WTC11 (cell line): ENCODE measurements at regions not wholly inside any gene's neighbourhood (a gene's known extent, or its start where the extent isn't known, plus 50 kb on each side); places are given as distances from the start of the nearest gene placed in this dataset.

Experiments used
- ATAC-seq: fragments of 200-7000 bp; cut with Tn5 transposase; 2 replicates; pipeline ENCODE4 v1.10.0; 2021; ENCODE audit warnings: mild to moderate bottlenecking, moderate library complexity
- CTCF ChIA-PET: fragments of 300-600 bp; sonication (Branson Sonifier 250); formaldehyde crosslinking; loops from one replicate; lab custom pipeline; 2021; ENCODE audit warnings: antibody characterized with exemption; lab: Charles Lee
- POLR2A ChIA-PET: fragments of 350-600 bp; sonication (Branson Sonifier 250); formaldehyde crosslinking; loops from one replicate; lab custom pipeline; 2021; ENCODE audit warnings: antibody characterized with exemption; lab: Charles Lee
- DNase-seq: peaks from one replicate; pipeline ENCODE4 v3.0.0; 2021; ENCODE audit warnings: low spot score
- H3K27ac Mint-ChIP-seq: 2 replicates; pipeline ENCODE4 v1.8.0; 2021; ENCODE audit warnings: mixed read lengths
- H3K27me3 Mint-ChIP-seq: 2 replicates; pipeline ENCODE4 v1.8.0; 2021; ENCODE audit warnings: low read depth, mild to moderate bottlenecking, moderate library complexity, mixed read lengths
- H3K36me3 Mint-ChIP-seq: 2 replicates; pipeline ENCODE4 v1.8.0; 2021; ENCODE audit warnings: mixed read lengths
- H3K4me1 Mint-ChIP-seq: 2 replicates; pipeline ENCODE4 v1.8.0; 2022; ENCODE audit warnings: mixed read lengths
- H3K4me3 Mint-ChIP-seq: 2 replicates; pipeline ENCODE4 v1.8.0; 2021; ENCODE audit warnings: mild to moderate bottlenecking, moderate library complexity, mixed read lengths
- H3K9me3 Mint-ChIP-seq: 2 replicates; pipeline ENCODE4 v1.8.0; 2021; ENCODE audit warnings: mixed read lengths
- CREM ChIP-seq: sonication (generic); formaldehyde crosslinking; IDR thresholded peaks from 2 replicates; pipeline ENCODE4 v1.8.1; 2022; ENCODE audit warnings: mild to moderate bottlenecking, missing genetic modification reagents, moderate library complexity
- FOXP1 ChIP-seq: sonication (generic); formaldehyde crosslinking; IDR thresholded peaks from 2 replicates; pipeline ENCODE4 v1.8.0; 2022; ENCODE audit warnings: missing genetic modification reagents, mild to moderate bottlenecking, moderate library complexity, borderline replicate concordance
- HMGXB4 ChIP-seq: sonication (generic); formaldehyde crosslinking; IDR thresholded peaks from 2 replicates; pipeline ENCODE4 v1.8.1; 2023; ENCODE audit warnings: mild to moderate bottlenecking, moderate library complexity, missing genetic modification reagents
- JUN ChIP-seq: sonication (generic); formaldehyde crosslinking; IDR thresholded peaks from 2 replicates; pipeline ENCODE4 v1.8.0; 2023; ENCODE audit warnings: mild to moderate bottlenecking, missing genetic modification reagents
- RORB ChIP-seq: fragments of 250-450 bp; sonication (Bioruptor Pico); IDR thresholded peaks from 2 replicates; pipeline ENCODE4 v1.9.0; 2021; ENCODE audit warnings: mild to moderate bottlenecking
- SOX15 ChIP-seq: fragments of 250-450 bp; sonication (Bioruptor Pico); IDR thresholded peaks from 2 replicates; pipeline ENCODE4 v1.9.0; 2021; ENCODE audit warnings: mild to moderate bottlenecking
- SP1 ChIP-seq: sonication (generic); formaldehyde crosslinking; conservative IDR thresholded peaks from 2 replicates; pipeline ENCODE4 v1.8.1; 2022; ENCODE audit warnings: missing genetic modification reagents
- TEAD1 ChIP-seq: sonication (generic); formaldehyde crosslinking; IDR thresholded peaks from 2 replicates; pipeline ENCODE4 v1.8.0; 2022; ENCODE audit warnings: mild to moderate bottlenecking, missing genetic modification reagents
- USF2 ChIP-seq: sonication (generic); formaldehyde crosslinking; IDR thresholded peaks from 2 replicates; pipeline ENCODE4 v1.8.1; 2023; ENCODE audit warnings: mild to moderate bottlenecking, missing genetic modification reagents, moderate library complexity
- ZNF232 ChIP-seq: sonication (generic); formaldehyde crosslinking; IDR thresholded peaks from 2 replicates; pipeline ENCODE4 v1.8.0; 2022; ENCODE audit warnings: mild to moderate bottlenecking, missing genetic modification reagents
- ZNF281 ChIP-seq: sonication (generic); formaldehyde crosslinking; IDR thresholded peaks from 2 replicates; pipeline ENCODE4 v1.8.0; 2023; ENCODE audit warnings: mild to moderate bottlenecking, missing genetic modification reagents
- ZNF317 ChIP-seq: sonication (generic); formaldehyde crosslinking; IDR thresholded peaks from 2 replicates; pipeline ENCODE4 v1.8.1; 2023; ENCODE audit warnings: low read depth, mild to moderate bottlenecking, moderate library complexity, missing genetic modification reagents, borderline replicate concordance
- ZNF396 ChIP-seq: fragments of 250-450 bp; sonication (Bioruptor Pico); IDR thresholded peaks from 2 replicates; pipeline ENCODE4 v1.8.0; 2021; ENCODE audit warnings: mild to moderate bottlenecking, moderate library complexity, borderline replicate concordance
- ZNF671 ChIP-seq: fragments of 250-450 bp; sonication (Bioruptor Pico); IDR thresholded peaks from 2 replicates; pipeline ENCODE4 v1.8.0; 2021; ENCODE audit warnings: mild to moderate bottlenecking
- TF ChIP-seq, protein P1 (sequence below): sonication (generic); formaldehyde crosslinking; IDR thresholded peaks from 2 replicates; pipeline ENCODE4 v1.8.0; 2023; ENCODE audit warnings: missing genetic modification reagents, mild to moderate bottlenecking, borderline replicate concordance
- TF ChIP-seq, protein P2 (sequence below): fragments of 250-450 bp; sonication (Bioruptor Pico); IDR thresholded peaks from 2 replicates; pipeline ENCODE4 v1.8.0; 2021; ENCODE audit warnings: mild to moderate bottlenecking
- TF ChIP-seq, protein P3 (sequence below): fragments of 250-450 bp; sonication (Bioruptor Pico); IDR thresholded peaks from 2 replicates; pipeline ENCODE4 v1.9.0; 2021; ENCODE audit warnings: moderate library complexity, mild to moderate bottlenecking, inconsistent platforms, borderline replicate concordance
- TF ChIP-seq, protein P4 (sequence below): fragments of 250-450 bp; sonication (Bioruptor Pico); IDR thresholded peaks from 2 replicates; pipeline ENCODE4 v1.9.0; 2021; ENCODE audit warnings: mild to moderate bottlenecking
- TF ChIP-seq, protein P5 (sequence below): sonication (generic); formaldehyde crosslinking; IDR thresholded peaks from 2 replicates; pipeline ENCODE4 v1.8.0; 2022; ENCODE audit warnings: mild to moderate bottlenecking, missing genetic modification reagents

GRCh38 chr6:27630727-27631608 is 158.1 kb upstream of the ZNF184 start (continued):
- TF ChIP-seq ZNF281 (CRISPR knock-in tag) (no peak), SOX15 (CRISPR knock-in tag) (no peak), CREM (CRISPR knock-in tag) (no peak), ZNF317 (no peak), FOXP1 (peak; percentile 55; the same call in 1 of the 2 replicates), ZNF396 (CRISPR knock-in tag) (no peak), RORB (CRISPR knock-in tag) (no peak), SP1 (0 out of 2 replicates have a peak, but pooled peaks have one; percentile 19), ZNF671 (CRISPR knock-in tag) (no peak), JUN (no peak)
- TF ChIP-seq, protein P1, sequence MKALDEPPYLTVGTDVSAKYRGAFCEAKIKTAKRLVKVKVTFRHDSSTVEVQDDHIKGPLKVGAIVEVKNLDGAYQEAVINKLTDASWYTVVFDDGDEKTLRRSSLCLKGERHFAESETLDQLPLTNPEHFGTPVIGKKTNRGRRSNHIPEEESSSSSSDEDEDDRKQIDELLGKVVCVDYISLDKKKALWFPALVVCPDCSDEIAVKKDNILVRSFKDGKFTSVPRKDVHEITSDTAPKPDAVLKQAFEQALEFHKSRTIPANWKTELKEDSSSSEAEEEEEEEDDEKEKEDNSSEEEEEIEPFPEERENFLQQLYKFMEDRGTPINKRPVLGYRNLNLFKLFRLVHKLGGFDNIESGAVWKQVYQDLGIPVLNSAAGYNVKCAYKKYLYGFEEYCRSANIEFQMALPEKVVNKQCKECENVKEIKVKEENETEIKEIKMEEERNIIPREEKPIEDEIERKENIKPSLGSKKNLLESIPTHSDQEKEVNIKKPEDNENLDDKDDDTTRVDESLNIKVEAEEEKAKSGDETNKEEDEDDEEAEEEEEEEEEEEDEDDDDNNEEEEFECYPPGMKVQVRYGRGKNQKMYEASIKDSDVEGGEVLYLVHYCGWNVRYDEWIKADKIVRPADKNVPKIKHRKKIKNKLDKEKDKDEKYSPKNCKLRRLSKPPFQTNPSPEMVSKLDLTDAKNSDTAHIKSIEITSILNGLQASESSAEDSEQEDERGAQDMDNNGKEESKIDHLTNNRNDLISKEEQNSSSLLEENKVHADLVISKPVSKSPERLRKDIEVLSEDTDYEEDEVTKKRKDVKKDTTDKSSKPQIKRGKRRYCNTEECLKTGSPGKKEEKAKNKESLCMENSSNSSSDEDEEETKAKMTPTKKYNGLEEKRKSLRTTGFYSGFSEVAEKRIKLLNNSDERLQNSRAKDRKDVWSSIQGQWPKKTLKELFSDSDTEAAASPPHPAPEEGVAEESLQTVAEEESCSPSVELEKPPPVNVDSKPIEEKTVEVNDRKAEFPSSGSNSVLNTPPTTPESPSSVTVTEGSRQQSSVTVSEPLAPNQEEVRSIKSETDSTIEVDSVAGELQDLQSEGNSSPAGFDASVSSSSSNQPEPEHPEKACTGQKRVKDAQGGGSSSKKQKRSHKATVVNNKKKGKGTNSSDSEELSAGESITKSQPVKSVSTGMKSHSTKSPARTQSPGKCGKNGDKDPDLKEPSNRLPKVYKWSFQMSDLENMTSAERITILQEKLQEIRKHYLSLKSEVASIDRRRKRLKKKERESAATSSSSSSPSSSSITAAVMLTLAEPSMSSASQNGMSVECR (CRISPR knock-in tag): peak; percentile 29; the same call in 1 of the 2 replicates
- TF ChIP-seq, protein P2, sequence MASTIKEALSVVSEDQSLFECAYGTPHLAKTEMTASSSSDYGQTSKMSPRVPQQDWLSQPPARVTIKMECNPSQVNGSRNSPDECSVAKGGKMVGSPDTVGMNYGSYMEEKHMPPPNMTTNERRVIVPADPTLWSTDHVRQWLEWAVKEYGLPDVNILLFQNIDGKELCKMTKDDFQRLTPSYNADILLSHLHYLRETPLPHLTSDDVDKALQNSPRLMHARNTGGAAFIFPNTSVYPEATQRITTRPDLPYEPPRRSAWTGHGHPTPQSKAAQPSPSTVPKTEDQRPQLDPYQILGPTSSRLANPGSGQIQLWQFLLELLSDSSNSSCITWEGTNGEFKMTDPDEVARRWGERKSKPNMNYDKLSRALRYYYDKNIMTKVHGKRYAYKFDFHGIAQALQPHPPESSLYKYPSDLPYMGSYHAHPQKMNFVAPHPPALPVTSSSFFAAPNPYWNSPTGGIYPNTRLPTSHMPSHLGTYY (CRISPR knock-in tag): 0 out of 2 replicates have a peak, but pooled peaks have one; percentile 24
- TF ChIP-seq, protein P3, sequence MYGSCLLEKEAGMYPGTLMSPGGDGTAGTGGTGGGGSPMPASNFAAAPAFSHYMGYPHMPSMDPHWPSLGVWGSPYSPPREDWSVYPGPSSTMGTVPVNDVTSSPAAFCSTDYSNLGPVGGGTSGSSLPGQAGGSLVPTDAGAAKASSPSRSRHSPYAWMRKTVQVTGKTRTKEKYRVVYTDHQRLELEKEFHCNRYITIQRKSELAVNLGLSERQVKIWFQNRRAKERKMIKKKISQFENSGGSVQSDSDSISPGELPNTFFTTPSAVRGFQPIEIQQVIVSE (CRISPR knock-in tag): no peak

- no peak for ATAC-seq
- ChIA-PET POLR2A (interaction anchor here (0.5 to 0.6 kb wide), 2 partner anchors 15 to 498 kb away, joined by 3 to 4 read pairs; no protein-coding TSS in a partner anchor), CTCF (interaction anchor here (1.4 kb wide), 1 partner anchor 127 kb away, joined by 5 read pairs; no protein-coding TSS in a partner anchor)
- H3K4me1 Mint-ChIP-seq: peaks cover 12% of the 10 kb centered on the region
- H3K27ac Mint-ChIP-seq: no peak overlapping the region
- H3K4me3 Mint-ChIP-seq: no peak overlapping the region
- DNase-seq: no peak
- H3K27me3 Mint-ChIP-seq: peaks cover 10% of the 10 kb centered on the region; the same call in 1 of the 2 replicates
- H3K9me3 Mint-ChIP-seq: no peaks in the 10 kb centered on the region
- no peaks in the 10 kb centered on the region for H3K36me3 Mint-ChIP-seq
- TF ChIP-seq HMGXB4 (CRISPR knock-in tag) (no peak), ZNF396 (CRISPR knock-in tag) (no peak), TEAD1 (no peak), USF2 (CRISPR knock-in tag) (no peak), ZNF232 (no peak), ZNF317 (no peak)
- TF ChIP-seq, protein P4, sequence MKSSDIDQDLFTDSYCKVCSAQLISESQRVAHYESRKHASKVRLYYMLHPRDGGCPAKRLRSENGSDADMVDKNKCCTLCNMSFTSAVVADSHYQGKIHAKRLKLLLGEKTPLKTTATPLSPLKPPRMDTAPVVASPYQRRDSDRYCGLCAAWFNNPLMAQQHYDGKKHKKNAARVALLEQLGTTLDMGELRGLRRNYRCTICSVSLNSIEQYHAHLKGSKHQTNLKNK (CRISPR knock-in tag): no peak
- TF ChIP-seq, protein P5, sequence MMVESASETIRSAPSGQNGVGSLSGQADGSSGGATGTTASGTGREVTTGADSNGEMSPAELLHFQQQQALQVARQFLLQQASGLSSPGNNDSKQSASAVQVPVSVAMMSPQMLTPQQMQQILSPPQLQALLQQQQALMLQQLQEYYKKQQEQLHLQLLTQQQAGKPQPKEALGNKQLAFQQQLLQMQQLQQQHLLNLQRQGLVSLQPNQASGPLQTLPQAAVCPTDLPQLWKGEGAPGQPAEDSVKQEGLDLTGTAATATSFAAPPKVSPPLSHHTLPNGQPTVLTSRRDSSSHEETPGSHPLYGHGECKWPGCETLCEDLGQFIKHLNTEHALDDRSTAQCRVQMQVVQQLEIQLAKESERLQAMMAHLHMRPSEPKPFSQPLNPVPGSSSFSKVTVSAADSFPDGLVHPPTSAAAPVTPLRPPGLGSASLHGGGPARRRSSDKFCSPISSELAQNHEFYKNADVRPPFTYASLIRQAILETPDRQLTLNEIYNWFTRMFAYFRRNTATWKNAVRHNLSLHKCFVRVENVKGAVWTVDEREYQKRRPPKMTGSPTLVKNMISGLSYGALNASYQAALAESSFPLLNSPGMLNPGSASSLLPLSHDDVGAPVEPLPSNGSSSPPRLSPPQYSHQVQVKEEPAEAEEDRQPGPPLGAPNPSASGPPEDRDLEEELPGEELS (CRISPR knock-in tag): no peak
Observed at GRCh38 chr6:27624694-27625262, 151.9 kb upstream of the ZNF184 start.
